ENCODE measurements at regions not wholly inside any gene's neighbourhood (a gene's known extent, or its start where the extent isn't known, plus 50 kb on each side); places are given as distances from the start of the nearest gene placed in this dataset.
A peak's percentile ranks its signal among the peaks of the same experiment; 100 is the strongest.

DNA sequence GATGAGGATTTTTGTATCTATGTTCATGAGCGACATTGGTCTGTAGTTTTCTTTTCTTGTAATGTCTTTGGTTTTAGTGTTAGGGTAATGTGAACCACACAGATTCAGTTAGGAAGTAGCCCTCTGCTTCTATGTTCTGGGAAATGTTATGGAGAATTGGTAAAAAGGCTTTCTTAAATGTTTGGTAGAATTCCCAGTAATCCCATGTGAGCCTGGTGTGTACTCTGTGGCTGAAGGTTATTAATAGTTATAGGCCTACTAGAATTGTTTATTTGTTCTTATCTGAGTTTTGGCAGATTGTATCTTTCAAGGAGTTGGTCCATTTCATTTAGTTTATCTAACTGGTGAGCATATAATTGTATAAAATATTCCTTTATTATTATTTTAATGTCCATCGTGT is 484.6 kb upstream of the GHITM start:
- Histone ChIP-seq H3K9me3 (ENCODE audit: control insufficient read depth, low read length) (no peaks in the 10 kb centered on the region), H3K4me3 (ENCODE audit: low read length in 2 of 2) (no peak overlapping the region), H3K36me3 (ENCODE audit: control insufficient read depth in 1 of 2, insufficient read depth in 2 of 2, low read length in 1 of 2) (no peaks in the 10 kb centered on the region), H3K27ac (ENCODE audit: low read depth in 1 of 2, low read length in 2 of 2) (no peak overlapping the region), H3K4me1 (ENCODE audit: control insufficient read depth in 1 of 2, insufficient read depth in 2 of 2, low read length in 2 of 2) (no peaks in the 10 kb centered on the region), H3K27me3 (ENCODE audit: control insufficient read depth in 1 of 2, insufficient read depth in 2 of 2, low read length in 1 of 2) (no peaks in the 10 kb centered on the region)
- intact Hi-C loops (cut with DNase I), result no loop called here
- WGBS, 2 donors, result 97 to 99% methylated on average over 2 of the region's 2 CpGs
- ATAC-seq (ENCODE audit: low FRiP score), result no peak
- DNase-seq, result no peak

DNA sequence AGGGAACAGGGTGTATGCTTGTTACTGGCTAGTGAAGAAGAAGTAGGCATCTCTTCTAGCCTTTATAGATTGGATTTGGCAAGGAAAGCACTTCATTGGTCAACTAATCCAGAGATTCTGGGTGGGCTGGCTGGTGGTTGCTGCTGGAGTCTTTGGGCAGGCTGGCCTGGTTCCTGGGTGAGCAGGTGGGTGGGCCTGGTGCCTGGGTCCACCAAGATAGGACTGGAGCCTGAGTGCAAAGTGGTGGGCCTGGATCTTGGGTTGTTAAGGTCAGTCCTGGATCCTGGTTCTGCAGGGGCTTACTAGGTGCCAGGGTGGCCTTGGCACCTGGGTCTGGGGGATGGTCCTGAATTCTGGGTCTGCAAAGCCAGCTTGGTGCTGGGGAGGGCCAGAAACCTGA is 482.4 kb upstream of the GHITM start:
- DNase-seq, result no peak
- H3K36me3 ChIP-seq (ENCODE audit: control insufficient read depth in 1 of 2, insufficient read depth in 2 of 2, low read length in 1 of 2), result no peaks in the 10 kb centered on the region
- H3K4me1 ChIP-seq (ENCODE audit: control insufficient read depth in 1 of 2, insufficient read depth in 2 of 2, low read length in 2 of 2), result no peaks in the 10 kb centered on the region
- no peak overlapping the region for H3K4me3 ChIP-seq (ENCODE audit: low read length in 2 of 2)
- H3K9me3 ChIP-seq (ENCODE audit: control insufficient read depth, low read length), result no peaks in the 10 kb centered on the region
- no peaks in the 10 kb centered on the region for H3K27me3 ChIP-seq (ENCODE audit: control insufficient read depth in 1 of 2, insufficient read depth in 2 of 2, low read length in 1 of 2)
- no peak overlapping the region for H3K27ac ChIP-seq (ENCODE audit: low read depth in 1 of 2, low read length in 2 of 2)
- intact Hi-C loops (cut with DNase I), result no loop called here
- no peak for ATAC-seq (ENCODE audit: low FRiP score)

DNA sequence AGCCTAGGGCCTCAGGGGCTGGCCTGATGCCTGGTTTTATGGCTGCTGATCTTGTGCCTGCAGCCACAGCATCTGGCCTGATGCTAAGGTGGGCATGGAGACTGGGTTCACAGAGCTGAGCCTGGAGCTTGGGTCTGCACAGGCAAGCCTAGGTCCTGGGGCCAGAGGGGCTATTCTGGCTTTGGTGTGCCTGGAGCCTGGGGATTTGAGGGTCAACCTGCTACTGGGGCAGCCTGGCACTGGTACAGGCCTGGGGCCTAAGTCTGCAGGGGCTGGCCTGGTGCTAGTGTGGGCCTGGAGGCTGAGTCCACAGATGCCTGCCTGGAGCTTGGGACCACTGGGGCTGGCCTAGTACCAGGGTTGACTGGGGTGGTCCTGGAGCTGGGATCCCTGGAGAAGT is 481.8 kb upstream of the GHITM start:
- DNase-seq (no peak), ATAC-seq (ENCODE audit: low FRiP score) (peak; percentile 46)
- H3K27ac ChIP-seq (ENCODE audit: low read depth in 1 of 2, low read length in 2 of 2), result no peak overlapping the region
- intact Hi-C loops (cut with DNase I), result no loop called here
- H3K4me3 ChIP-seq (ENCODE audit: low read length in 2 of 2), result no peak overlapping the region
- no peaks in the 10 kb centered on the region for H3K27me3 ChIP-seq (ENCODE audit: control insufficient read depth in 1 of 2, insufficient read depth in 2 of 2, low read length in 1 of 2)
- no peaks in the 10 kb centered on the region for H3K9me3 ChIP-seq (ENCODE audit: control insufficient read depth, low read length)
- H3K4me1 ChIP-seq (ENCODE audit: control insufficient read depth in 1 of 2, insufficient read depth in 2 of 2, low read length in 2 of 2), result no peaks in the 10 kb centered on the region
- H3K36me3 ChIP-seq (ENCODE audit: control insufficient read depth in 1 of 2, insufficient read depth in 2 of 2, low read length in 1 of 2), result no peaks in the 10 kb centered on the region

DNA sequence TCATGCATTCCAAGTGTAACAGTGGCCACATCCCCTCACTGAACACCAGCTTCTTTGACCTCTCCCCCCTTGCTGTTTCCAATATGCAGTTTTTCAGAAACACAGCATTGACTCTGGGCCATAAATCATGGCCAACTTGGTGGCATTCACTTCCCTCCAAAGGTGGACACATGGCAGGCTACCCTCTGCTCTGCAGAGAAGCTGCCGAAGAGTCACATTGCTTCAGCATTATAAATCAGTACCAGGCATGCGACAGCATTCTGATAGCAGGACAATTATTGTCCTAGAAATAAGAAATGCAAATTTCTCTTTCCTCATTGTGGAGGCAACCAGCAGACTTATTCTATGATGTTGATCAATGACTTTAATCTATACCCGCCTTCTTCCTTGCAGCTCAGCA is 475.4 kb upstream of the GHITM start:
- H3K9me3 ChIP-seq (ENCODE audit: control insufficient read depth, low read length), result peaks cover 1% of the 10 kb centered on the region
- ATAC-seq (ENCODE audit: low FRiP score) (no peak), DNase-seq (no peak)
- WGBS, 2 donors, result 88 to 95% methylated on average over 3 of the region's 3 CpGs
- no peaks in the 10 kb centered on the region for H3K36me3 ChIP-seq (ENCODE audit: control insufficient read depth in 1 of 2, insufficient read depth in 2 of 2, low read length in 1 of 2)
- no peak overlapping the region for H3K4me3 ChIP-seq (ENCODE audit: low read length in 2 of 2)
- no peaks in the 10 kb centered on the region for H3K4me1 ChIP-seq (ENCODE audit: control insufficient read depth in 1 of 2, insufficient read depth in 2 of 2, low read length in 2 of 2)
- H3K27me3 ChIP-seq (ENCODE audit: control insufficient read depth in 1 of 2, insufficient read depth in 2 of 2, low read length in 1 of 2), result no peaks in the 10 kb centered on the region
- H3K27ac ChIP-seq (ENCODE audit: low read depth in 1 of 2, low read length in 2 of 2), result no peak overlapping the region
- intact Hi-C loops (cut with DNase I), result no loop called here

DNA sequence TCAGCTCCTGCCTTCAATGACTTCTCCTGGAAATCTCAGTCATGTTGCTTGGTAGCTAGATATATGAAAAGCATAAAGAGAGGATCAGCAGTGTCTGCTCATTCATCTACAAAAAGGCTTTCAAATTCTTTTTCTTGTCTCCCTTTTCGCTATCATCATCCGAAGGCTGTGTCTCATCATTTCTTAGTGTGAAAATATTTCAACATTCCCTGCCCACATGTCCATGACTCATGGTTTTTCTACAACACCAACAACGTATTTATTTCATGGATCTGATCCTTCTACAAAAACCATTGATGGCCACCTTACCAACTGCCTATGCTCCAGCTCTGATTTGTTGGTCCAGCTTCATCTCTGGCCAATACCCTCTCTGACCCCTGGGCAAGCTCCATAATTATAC is 472.5 kb upstream of the GHITM start:
- H3K4me3 ChIP-seq (ENCODE audit: low read length in 2 of 2), result no peak overlapping the region
- H3K4me1 ChIP-seq (ENCODE audit: control insufficient read depth in 1 of 2, insufficient read depth in 2 of 2, low read length in 2 of 2), result no peaks in the 10 kb centered on the region
- WGBS, 2 donors, result 75 to 78% methylated on average over 3 of the region's 3 CpGs
- peaks cover 1% of the 10 kb centered on the region for H3K9me3 ChIP-seq (ENCODE audit: control insufficient read depth, low read length)
- intact Hi-C loops (cut with DNase I), result no loop called here
- DNase-seq (no peak), ATAC-seq (ENCODE audit: low FRiP score) (no peak)
- H3K27ac ChIP-seq (ENCODE audit: low read depth in 1 of 2, low read length in 2 of 2), result no peak overlapping the region
- H3K36me3 ChIP-seq (ENCODE audit: control insufficient read depth in 1 of 2, insufficient read depth in 2 of 2, low read length in 1 of 2), result no peaks in the 10 kb centered on the region
- H3K27me3 ChIP-seq (ENCODE audit: control insufficient read depth in 1 of 2, insufficient read depth in 2 of 2, low read length in 1 of 2), result no peaks in the 10 kb centered on the region

DNA sequence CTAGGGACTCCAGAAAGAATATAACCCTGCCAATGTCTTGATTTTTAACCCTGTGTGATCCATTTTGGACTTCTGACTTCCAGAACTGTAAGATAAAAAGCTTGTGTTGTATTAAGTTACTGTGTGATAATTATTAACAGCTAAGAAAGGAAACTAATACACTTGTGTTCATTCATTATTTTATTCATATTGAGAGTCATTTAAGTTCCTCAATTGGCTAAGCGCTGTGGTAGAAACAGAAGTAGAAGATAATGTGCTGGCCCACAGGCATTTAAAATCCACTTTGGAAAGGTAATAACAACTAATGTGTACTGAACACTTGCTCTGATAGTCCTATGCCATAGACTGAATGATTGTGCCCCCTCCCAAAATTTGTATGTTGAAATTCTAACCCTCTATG is 471.7 kb upstream of the GHITM start:
- WGBS, 2 donors, result 100% methylated on average over 1 of the region's 1 CpG
- H3K4me3 ChIP-seq (ENCODE audit: low read length in 2 of 2), result no peak overlapping the region
- intact Hi-C loops (cut with DNase I), result no loop called here
- H3K27ac ChIP-seq (ENCODE audit: low read depth in 1 of 2, low read length in 2 of 2), result no peak overlapping the region
- no peak for ATAC-seq (ENCODE audit: low FRiP score)
- H3K9me3 ChIP-seq (ENCODE audit: control insufficient read depth, low read length), result peaks cover 1% of the 10 kb centered on the region
- no peaks in the 10 kb centered on the region for H3K4me1 ChIP-seq (ENCODE audit: control insufficient read depth in 1 of 2, insufficient read depth in 2 of 2, low read length in 2 of 2)
- no peaks in the 10 kb centered on the region for H3K27me3 ChIP-seq (ENCODE audit: control insufficient read depth in 1 of 2, insufficient read depth in 2 of 2, low read length in 1 of 2)
- H3K36me3 ChIP-seq (ENCODE audit: control insufficient read depth in 1 of 2, insufficient read depth in 2 of 2, low read length in 1 of 2), result no peaks in the 10 kb centered on the region
- no peak for DNase-seq

DNA sequence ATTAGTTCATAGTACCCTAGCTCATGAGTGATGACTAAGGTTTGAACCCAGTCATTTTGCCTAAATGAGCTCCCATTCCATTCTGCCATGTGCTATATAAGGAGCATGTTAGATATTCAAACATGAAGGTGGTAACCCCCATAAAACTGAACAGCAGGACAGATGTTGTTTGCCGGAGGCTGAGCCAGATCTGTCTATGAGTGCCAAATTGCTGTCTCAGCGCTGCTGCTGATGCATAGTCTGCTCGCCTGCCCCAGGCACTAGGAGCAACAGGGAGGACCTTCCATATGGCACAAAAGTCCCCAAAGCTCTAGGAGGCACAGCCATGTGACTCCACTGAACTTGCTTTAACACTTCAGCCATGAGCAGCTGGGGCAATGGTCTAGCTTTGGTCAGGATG is 466.0 kb upstream of the GHITM start:
- ATAC-seq (ENCODE audit: low FRiP score), result no peak
- H3K4me3 ChIP-seq (ENCODE audit: low read length in 2 of 2), result no peak overlapping the region
- no peaks in the 10 kb centered on the region for H3K27me3 ChIP-seq (ENCODE audit: control insufficient read depth in 1 of 2, insufficient read depth in 2 of 2, low read length in 1 of 2)
- intact Hi-C loops (cut with DNase I), result no loop called here
- no peak overlapping the region for H3K27ac ChIP-seq (ENCODE audit: low read depth in 1 of 2, low read length in 2 of 2)
- H3K9me3 ChIP-seq (ENCODE audit: control insufficient read depth, low read length), result no peaks in the 10 kb centered on the region
- 82 to 87% methylated on average over 3 of the region's 3 CpGs for WGBS, 2 donors
- H3K4me1 ChIP-seq (ENCODE audit: control insufficient read depth in 1 of 2, insufficient read depth in 2 of 2, low read length in 2 of 2), result no peaks in the 10 kb centered on the region
- H3K36me3 ChIP-seq (ENCODE audit: control insufficient read depth in 1 of 2, insufficient read depth in 2 of 2, low read length in 1 of 2), result no peaks in the 10 kb centered on the region
- no peak for DNase-seq

DNA sequence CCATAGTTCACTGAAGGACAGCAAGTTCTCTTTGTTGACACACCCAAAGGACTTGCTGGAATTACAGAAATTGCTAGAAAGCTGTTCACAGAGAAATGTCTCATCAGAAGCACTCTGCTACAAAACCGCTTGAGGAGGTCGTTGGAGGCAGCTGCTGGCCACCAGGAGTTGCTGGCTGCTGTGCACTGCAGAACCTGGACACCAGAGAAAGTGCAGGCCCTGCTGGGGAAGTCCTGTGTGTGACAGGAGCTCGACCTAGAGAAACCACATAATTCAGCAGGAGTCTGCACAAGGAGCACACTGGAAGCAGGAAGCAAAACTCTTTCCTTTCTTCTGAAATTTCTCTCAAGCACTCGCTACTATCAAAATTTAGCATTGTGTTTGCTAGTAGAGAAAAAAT is 461.5 kb upstream of the GHITM start:
- ATAC-seq (ENCODE audit: low FRiP score) (no peak), DNase-seq (no peak)
- Histone ChIP-seq H3K4me1 (ENCODE audit: control insufficient read depth in 1 of 2, insufficient read depth in 2 of 2, low read length in 2 of 2) (no peaks in the 10 kb centered on the region), H3K27ac (ENCODE audit: low read depth in 1 of 2, low read length in 2 of 2) (no peak overlapping the region), H3K27me3 (ENCODE audit: control insufficient read depth in 1 of 2, insufficient read depth in 2 of 2, low read length in 1 of 2) (no peaks in the 10 kb centered on the region), H3K9me3 (ENCODE audit: control insufficient read depth, low read length) (no peaks in the 10 kb centered on the region), H3K4me3 (ENCODE audit: low read length in 2 of 2) (no peak overlapping the region), H3K36me3 (ENCODE audit: control insufficient read depth in 1 of 2, insufficient read depth in 2 of 2, low read length in 1 of 2) (no peaks in the 10 kb centered on the region)
- WGBS, 2 donors, result 52 to 55% methylated on average over 4 of the region's 4 CpGs
- intact Hi-C loops (cut with DNase I), result no loop called here

DNA sequence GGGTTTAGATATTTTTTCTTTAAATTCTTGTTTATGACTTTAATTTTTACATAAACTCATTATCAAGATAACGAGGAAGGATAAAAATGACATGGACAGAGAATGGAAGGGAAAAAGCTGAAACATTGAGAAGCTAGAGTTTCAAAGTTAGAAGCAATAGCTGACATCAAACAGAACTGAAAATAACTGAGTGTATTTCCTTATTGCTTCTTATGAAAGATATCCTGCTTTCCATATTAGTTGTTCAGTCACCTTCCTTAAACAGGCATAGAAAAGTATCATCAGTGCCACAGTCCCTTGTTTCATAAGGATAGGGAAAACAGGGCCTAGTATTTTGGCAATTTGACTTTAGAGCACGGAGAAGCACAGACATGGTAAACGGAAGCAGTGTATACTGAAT is 460.5 kb upstream of the GHITM start:
- H3K27ac ChIP-seq (ENCODE audit: low read depth in 1 of 2, low read length in 2 of 2), result no peak overlapping the region
- 94 to 95% methylated on average over 3 of the region's 3 CpGs for WGBS, 2 donors
- no peaks in the 10 kb centered on the region for H3K27me3 ChIP-seq (ENCODE audit: control insufficient read depth in 1 of 2, insufficient read depth in 2 of 2, low read length in 1 of 2)
- no peaks in the 10 kb centered on the region for H3K9me3 ChIP-seq (ENCODE audit: control insufficient read depth, low read length)
- no peaks in the 10 kb centered on the region for H3K36me3 ChIP-seq (ENCODE audit: control insufficient read depth in 1 of 2, insufficient read depth in 2 of 2, low read length in 1 of 2)
- intact Hi-C loops (cut with DNase I), result no loop called here
- DNase-seq, result no peak
- no peak overlapping the region for H3K4me3 ChIP-seq (ENCODE audit: low read length in 2 of 2)
- no peak for ATAC-seq (ENCODE audit: low FRiP score)
- no peaks in the 10 kb centered on the region for H3K4me1 ChIP-seq (ENCODE audit: control insufficient read depth in 1 of 2, insufficient read depth in 2 of 2, low read length in 2 of 2)

DNA sequence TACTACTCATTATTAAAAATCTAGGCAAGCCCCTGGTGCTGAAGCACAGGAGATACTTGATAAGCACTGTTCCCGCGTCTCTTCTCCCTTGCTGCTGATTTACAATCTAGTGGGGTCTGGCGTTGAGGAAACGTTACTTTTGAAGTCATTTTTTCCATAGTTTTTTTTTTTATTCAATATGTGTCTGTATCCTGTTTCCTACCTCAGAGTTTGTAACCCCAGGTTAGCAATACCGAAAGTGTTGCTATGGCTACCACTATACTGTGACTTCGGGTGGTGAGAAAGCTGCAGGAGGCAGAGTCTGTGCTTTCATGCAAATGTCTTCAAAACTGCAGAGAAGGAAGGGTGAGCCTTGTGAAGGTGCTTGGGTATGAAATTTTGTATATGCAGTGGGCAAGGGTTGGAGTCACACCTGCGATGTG is 458.8 kb upstream of the GHITM start:
- WGBS, 2 donors, result 76 to 80% methylated on average over 7 of the region's 7 CpGs
- Histone ChIP-seq H3K27ac (ENCODE audit: low read depth in 1 of 2, low read length in 2 of 2) (no peak overlapping the region), H3K4me1 (ENCODE audit: control insufficient read depth in 1 of 2, insufficient read depth in 2 of 2, low read length in 2 of 2) (no peaks in the 10 kb centered on the region), H3K9me3 (ENCODE audit: control insufficient read depth, low read length) (no peaks in the 10 kb centered on the region), H3K4me3 (ENCODE audit: low read length in 2 of 2) (no peak overlapping the region), H3K27me3 (ENCODE audit: control insufficient read depth in 1 of 2, insufficient read depth in 2 of 2, low read length in 1 of 2) (no peaks in the 10 kb centered on the region), H3K36me3 (ENCODE audit: control insufficient read depth in 1 of 2, insufficient read depth in 2 of 2, low read length in 1 of 2) (no peaks in the 10 kb centered on the region)
- intact Hi-C loops (cut with DNase I), result no loop called here
- ATAC-seq (ENCODE audit: low FRiP score) (no peak), DNase-seq (no peak)

Data from aorta (tissue), 5 donors.